Panc1 (cell line): ENCODE measurements at regions not wholly inside any gene's neighbourhood (a gene's known extent, or its start where the extent isn't known, plus 50 kb on each side); places are given as distances from the start of the nearest gene placed in this dataset.
A peak's percentile ranks its signal among the peaks of the same experiment; 100 is the strongest.

Source experiments
- ATAC-seq: fragments of 200-7000 bp; cut with Tn5 transposase; 2 replicates; pipeline ENCODE4 v1.9.1; 2020; ENCODE audit warnings: mild to moderate bottlenecking, moderate library complexity
- BruUV-seq: library from RNA; stranded (reverse); fragments of 400-500 nt; replicated peaks from 2 replicates; lab custom pipeline; 2021; lab: Mats Ljungman, UMichigan
- CTCF ChIA-PET: fragments of 300-600 bp; sonication (Branson Sonifier 250); formaldehyde crosslinking; loops from one replicate; lab custom pipeline; 2022; ENCODE audit warnings: antibody characterized with exemption; lab: Charles Lee
- POLR2A ChIA-PET: fragments of 300-600 bp; sonication (Branson Sonifier 250); formaldehyde crosslinking; loops from one replicate; lab custom pipeline; 2022; ENCODE audit warnings: antibody characterized with exemption; lab: Charles Lee
- DNase-seq: peaks from one replicate; pipeline ENCODE4 v3.0.0-alpha.2; 2010; ENCODE audit warnings: low read depth, low spot score
- H3K27ac ChIP-seq: 2 replicates; pipeline ENCODE4 v1.5.1; 2011; ENCODE audit warnings: mild to moderate bottlenecking, low read length, inconsistent platforms
- H3K27me3 ChIP-seq: fragments of 200-500 bp; sonication (Bioruptor generic); 2 replicates; pipeline ENCODE4 v1.6.0; 2014; ENCODE audit warnings: low read length, inconsistent platforms; ENCODE audit not compliant: control insufficient read depth, insufficient read depth
- H3K36me3 ChIP-seq: fragments of 200-500 bp; sonication (Bioruptor generic); 2 replicates; pipeline ENCODE4 v1.5.1; 2014; ENCODE audit warnings: inconsistent platforms, mild to moderate bottlenecking, low read length, moderate library complexity; ENCODE audit not compliant: control insufficient read depth, insufficient read depth
- H3K4me1 ChIP-seq: 2 replicates; pipeline ENCODE4 v1.5.1; 2011; ENCODE audit warnings: inconsistent platforms, mild to moderate bottlenecking, low read length, moderate library complexity; ENCODE audit not compliant: control insufficient read depth, insufficient read depth
- H3K4me3 ChIP-seq, 2 experiments: 2 replicates each; pipeline ENCODE4 v1.5.1; 2011 to 2012; ENCODE audit warnings: low read depth in 2 of 2, low read length in 2 of 2, mild to moderate bottlenecking in 2 of 2, inconsistent platforms in 1 of 2, moderate library complexity in 1 of 2
- H3K9me3 ChIP-seq: fragments of 200-500 bp; sonication (Bioruptor generic); 2 replicates; pipeline ENCODE4 v1.5.1; 2014; ENCODE audit warnings: low read depth, mild to moderate bottlenecking, inconsistent platforms, low read length, moderate library complexity; ENCODE audit not compliant: control insufficient read depth, insufficient read depth
- POLR2AphosphoS5 ChIP-seq: IDR thresholded peaks from 2 replicates; pipeline ENCODE4 v1.6.1; 2012; ENCODE audit warnings: mild to moderate bottlenecking, low read depth, low read length, moderate library complexity
- SIN3A ChIP-seq: IDR thresholded peaks from 2 replicates; pipeline ENCODE4 v1.6.1; 2012; ENCODE audit warnings: low read depth, mild to moderate bottlenecking, low read length, moderate library complexity, borderline replicate concordance; ENCODE audit not compliant: insufficient read depth
- TCF7L2 ChIP-seq: IDR thresholded peaks from 2 replicates; pipeline ENCODE4 v1.6.1; 2011; ENCODE audit warnings: mild to moderate bottlenecking, low read depth, low read length, inconsistent platforms
- in situ Hi-C: cut with HindIII; loops from 2 replicates; pipeline ENCODE4 v1.10.0; 2016; ENCODE audit warnings: low sequenced_read_pairs, low pct_unique_long_range_greater_than_20kb
- intact Hi-C: fragments of 100-400 bp; cut with micrococcal nuclease; formaldehyde crosslinking; loops from one replicate; pipeline ENCODE4 v1.10.0; 2022; ENCODE audit not compliant: unreplicated experiment
- TF ChIP-seq, protein P1 (sequence below), 2 experiments: IDR thresholded peaks; 2 replicates each; pipeline ENCODE4 v1.6.1; 2011 to 2012; ENCODE audit warnings: low read depth in 2 of 2, control low read depth in 1 of 2, low read length in 1 of 2, mild to moderate bottlenecking in 1 of 2, moderate library complexity in 1 of 2; ENCODE audit not compliant: insufficient read depth in 1 of 2
- TF ChIP-seq, protein P2 (sequence below): fragments of 450-650 bp; IDR thresholded peaks from 2 replicates; pipeline ENCODE4 v1.5.1; 2017; ENCODE audit warnings: mild to moderate bottlenecking

DNA sequence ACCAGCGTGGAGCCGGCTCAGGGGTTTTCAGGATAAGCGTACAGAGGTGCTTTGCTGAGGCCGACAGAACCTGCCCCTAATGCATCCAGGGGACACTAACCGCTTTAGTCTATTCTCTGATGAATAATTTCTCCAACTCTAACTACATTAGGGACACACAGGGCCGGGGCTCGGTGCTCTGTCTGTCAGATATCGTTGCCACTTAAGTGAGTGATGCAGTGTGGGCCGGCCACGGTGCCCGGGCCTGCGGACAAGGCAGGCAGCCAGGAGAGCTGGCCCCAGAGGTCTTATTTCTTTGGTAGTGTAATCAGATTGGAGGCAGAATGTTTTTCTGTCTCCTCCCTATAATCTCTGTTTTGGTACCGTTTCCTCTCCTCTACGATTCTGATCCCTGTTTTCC is 62.7 kb downstream of the ADRA2A start:
- Histone ChIP-seq H3K9me3 (no peaks in the 10 kb centered on the region), H3K27me3 (peaks cover 2% of the 10 kb centered on the region; the same call in 1 of the 2 replicates), H3K4me3 (no peak overlapping the region), H3K27ac (no peak overlapping the region), H3K4me1 (no peaks in the 10 kb centered on the region), H3K36me3 (no peaks in the 10 kb centered on the region)
- in situ Hi-C loops, result no loop called here
- ATAC-seq (0 out of 2 replicates have a peak, but pooled peaks have one; percentile 51), DNase-seq (no peak)
- intact Hi-C loops, result no loop called here
- ChIA-PET POLR2A (no interaction called here), CTCF (no interaction called here)
- BruUV-seq, result no TSS peak
- TF ChIP-seq, protein P1, sequence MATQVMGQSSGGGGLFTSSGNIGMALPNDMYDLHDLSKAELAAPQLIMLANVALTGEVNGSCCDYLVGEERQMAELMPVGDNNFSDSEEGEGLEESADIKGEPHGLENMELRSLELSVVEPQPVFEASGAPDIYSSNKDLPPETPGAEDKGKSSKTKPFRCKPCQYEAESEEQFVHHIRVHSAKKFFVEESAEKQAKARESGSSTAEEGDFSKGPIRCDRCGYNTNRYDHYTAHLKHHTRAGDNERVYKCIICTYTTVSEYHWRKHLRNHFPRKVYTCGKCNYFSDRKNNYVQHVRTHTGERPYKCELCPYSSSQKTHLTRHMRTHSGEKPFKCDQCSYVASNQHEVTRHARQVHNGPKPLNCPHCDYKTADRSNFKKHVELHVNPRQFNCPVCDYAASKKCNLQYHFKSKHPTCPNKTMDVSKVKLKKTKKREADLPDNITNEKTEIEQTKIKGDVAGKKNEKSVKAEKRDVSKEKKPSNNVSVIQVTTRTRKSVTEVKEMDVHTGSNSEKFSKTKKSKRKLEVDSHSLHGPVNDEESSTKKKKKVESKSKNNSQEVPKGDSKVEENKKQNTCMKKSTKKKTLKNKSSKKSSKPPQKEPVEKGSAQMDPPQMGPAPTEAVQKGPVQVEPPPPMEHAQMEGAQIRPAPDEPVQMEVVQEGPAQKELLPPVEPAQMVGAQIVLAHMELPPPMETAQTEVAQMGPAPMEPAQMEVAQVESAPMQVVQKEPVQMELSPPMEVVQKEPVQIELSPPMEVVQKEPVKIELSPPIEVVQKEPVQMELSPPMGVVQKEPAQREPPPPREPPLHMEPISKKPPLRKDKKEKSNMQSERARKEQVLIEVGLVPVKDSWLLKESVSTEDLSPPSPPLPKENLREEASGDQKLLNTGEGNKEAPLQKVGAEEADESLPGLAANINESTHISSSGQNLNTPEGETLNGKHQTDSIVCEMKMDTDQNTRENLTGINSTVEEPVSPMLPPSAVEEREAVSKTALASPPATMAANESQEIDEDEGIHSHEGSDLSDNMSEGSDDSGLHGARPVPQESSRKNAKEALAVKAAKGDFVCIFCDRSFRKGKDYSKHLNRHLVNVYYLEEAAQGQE (IDR thresholded peaks at IDR 0.05; ENCODE audit: insufficient read depth in 1 of 2, low read depth in 2 of 2, low read length in 1 of 2), result no peak
- TF ChIP-seq POLR2AphosphoS5 (no peak), TCF7L2 (no peak), SIN3A (no peak)
- TF ChIP-seq, protein P2, sequence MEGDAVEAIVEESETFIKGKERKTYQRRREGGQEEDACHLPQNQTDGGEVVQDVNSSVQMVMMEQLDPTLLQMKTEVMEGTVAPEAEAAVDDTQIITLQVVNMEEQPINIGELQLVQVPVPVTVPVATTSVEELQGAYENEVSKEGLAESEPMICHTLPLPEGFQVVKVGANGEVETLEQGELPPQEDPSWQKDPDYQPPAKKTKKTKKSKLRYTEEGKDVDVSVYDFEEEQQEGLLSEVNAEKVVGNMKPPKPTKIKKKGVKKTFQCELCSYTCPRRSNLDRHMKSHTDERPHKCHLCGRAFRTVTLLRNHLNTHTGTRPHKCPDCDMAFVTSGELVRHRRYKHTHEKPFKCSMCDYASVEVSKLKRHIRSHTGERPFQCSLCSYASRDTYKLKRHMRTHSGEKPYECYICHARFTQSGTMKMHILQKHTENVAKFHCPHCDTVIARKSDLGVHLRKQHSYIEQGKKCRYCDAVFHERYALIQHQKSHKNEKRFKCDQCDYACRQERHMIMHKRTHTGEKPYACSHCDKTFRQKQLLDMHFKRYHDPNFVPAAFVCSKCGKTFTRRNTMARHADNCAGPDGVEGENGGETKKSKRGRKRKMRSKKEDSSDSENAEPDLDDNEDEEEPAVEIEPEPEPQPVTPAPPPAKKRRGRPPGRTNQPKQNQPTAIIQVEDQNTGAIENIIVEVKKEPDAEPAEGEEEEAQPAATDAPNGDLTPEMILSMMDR, result no peak

DNA sequence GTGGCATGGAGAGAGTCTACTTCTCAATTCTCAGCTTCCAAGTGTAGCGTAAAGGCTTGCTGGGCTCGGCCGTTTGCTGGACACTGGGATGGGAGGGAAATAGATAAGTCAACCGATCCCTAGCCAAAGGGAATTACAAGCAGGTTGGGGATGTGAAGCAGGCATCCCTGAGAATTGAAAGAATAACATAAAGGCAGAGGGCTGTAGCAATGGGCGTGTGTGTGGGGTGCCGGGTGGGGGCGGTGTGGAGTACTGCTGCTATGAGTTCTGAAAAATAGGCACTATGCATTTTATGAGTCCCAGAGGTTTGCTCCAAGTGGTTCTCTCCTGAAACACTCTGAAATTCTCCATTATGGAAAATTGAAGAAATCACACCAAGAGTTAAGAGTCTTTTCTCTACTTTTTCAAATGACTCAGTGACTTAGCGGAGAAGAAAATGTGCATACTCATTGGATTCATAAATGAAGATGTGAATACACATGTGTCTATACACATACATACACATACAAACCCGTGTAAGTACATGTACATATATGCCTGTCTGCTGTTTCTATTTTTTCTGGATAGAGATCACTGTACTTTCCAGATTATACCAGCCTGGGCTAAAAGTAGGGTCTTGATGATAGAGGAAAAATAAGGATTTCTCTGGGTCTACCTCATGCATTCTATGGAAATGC is 65.4 kb downstream of the ADRA2A start:
- Histone ChIP-seq H3K36me3 (no peaks in the 10 kb centered on the region), H3K9me3 (no peaks in the 10 kb centered on the region), H3K4me3 (no peak overlapping the region), H3K27ac (no peak overlapping the region), H3K4me1 (no peaks in the 10 kb centered on the region), H3K27me3 (0 out of 2 replicates have a peak, but pooled peaks cover 2% of the 10 kb centered on the region)
- in situ Hi-C loops (no loop called here), intact Hi-C loops (no loop called here)
- CTCF ChIA-PET, result interaction anchor here (0.7 kb wide), 1 partner anchor 215 kb away, joined by 3 read pairs; no protein-coding TSS in a partner anchor
- TF ChIP-seq, protein P2, result peak; percentile 36; the same call in 1 of the 2 replicates
- TF ChIP-seq, protein P1 (IDR thresholded peaks at IDR 0.05; ENCODE audit: insufficient read depth in 1 of 2, low read depth in 2 of 2, low read length in 1 of 2), result no peak
- TF ChIP-seq TCF7L2 (no peak), SIN3A (no peak), POLR2AphosphoS5 (no peak)
- no TSS peak for BruUV-seq
- POLR2A ChIA-PET, result no interaction called here
- DNase-seq (no peak), ATAC-seq (no peak)
